CD4-positive, alpha-beta T cell treated with Interleukin-6 for 4 hours (primary cell): ENCODE measurements at regions not wholly inside any gene's neighbourhood (a gene's known extent, or its start where the extent isn't known, plus 50 kb on each side); places are given as distances from the start of the nearest gene placed in this dataset.

ENCODE experiments used
- DNase-seq: peaks from one replicate; pipeline ENCODE4 v3.0.0-alpha.2; 2020; ENCODE audit warnings: mixed read lengths

DNA sequence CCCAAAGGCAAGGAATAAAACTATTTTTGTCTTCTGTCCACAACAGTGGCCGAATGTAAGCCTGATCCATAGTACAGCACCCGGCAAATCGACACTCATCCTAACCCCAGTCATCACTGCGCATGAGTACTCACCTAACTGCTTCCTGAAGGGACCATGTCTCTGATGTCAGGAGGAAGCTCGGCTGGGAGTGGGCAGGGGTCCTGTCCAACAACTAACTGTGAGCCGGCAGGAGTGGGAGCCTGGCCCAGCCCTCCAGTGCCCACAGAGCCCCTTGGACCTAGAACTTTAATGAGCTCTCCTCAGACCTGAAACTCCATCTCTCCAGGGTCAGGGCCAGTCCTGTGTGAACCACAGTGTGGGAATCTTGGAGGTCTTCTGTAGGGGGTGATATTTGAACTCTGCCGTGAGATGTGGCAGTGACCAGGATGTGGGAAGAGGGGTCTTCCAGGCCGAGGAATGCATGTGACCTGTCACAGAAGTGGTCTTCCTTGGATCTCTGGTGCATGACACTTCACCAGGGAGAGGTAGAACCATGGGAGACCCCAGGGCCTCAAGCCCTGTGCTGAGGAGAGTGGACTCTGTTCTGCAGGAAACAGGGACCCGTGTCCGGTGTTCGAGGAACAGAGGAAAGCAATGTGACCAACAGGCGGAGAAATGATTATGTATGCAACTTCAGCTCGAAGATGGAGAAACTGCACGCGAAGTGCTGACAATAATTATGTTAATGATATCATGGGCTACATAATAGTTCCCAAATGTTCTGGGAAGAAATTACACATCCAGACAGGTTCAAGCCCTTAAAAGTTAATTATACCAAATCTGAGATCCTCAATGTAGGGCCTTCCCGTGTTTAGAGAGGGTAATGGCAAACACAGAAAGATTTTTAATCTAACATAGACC is 240.1 kb upstream of the HDAC4 start:
- DNase-seq, result no peak

DNA sequence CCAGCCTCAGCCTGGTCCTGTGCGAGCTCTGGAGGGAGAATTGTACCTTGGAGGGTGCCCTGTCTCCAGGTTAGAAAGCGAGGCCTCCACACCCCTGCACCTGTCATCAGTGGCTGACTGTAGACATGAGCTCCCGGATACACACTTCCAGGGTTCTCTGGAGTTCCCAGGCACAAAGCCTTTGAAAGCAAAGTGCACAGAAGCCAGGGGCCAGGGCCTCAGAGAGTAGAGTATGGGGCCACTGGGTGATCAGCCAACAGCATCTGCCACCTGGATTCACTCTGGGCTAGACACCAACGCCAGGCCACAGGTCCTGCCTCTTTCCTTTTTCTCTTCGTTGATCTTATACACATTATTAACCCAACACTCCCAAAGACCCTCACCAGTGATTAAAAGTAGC is 239.4 kb upstream of the HDAC4 start:
- no peak for DNase-seq

DNA sequence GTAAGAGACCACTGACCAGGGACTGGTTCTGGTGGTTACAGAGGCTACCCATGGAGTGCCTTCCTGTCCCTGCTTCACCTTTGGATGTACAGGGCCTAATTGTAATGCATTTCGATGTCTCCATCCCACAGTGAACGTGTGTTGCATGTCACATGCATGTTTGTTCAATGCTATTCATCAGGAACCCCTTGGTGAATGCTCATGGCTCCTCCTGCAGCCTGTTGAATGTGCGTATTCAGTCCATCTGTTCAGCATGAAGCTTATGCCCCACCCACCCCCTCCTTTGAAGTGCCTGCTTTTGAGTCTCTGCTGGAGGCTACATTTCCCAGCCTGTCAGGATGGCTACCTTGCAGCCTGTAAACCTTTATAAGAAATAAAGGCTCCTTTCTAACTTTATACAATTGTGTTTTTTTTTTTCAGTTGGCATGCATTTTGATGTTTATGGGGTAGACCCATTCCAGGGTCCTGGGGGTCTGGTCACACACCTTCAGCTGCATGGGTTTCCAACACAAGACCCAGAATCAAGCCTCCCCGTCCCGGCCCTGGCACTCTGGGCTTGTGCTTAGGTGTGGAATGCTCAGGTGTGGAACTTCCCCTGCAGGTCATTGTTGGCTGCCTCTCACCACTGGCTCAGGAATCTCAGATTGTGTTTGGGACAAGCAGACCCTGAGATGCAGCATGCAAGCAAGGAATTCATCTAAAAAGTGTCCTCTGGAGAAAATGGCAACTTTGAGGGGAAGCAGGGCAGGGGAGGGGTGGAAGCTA is 238.8 kb upstream of the HDAC4 start:
- no peak for DNase-seq

DNA sequence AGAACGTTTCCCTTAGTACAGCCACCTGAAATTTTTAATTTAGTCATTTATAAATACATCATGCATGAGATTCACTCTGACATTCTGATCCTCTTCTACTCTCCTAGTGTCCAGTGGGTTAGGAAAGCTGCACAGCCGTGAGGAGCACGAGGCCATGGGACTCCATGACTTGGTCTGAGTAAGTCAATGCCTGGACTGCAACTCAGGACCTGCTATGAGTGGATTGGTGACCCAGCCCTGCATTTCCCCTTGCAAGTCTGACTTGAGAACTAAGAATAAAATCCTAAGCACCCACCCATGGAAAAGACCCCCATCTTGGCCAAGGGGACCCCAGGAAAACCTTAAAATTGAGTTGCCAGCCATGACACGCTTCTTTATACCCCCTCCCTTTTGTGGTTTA is 237.6 kb upstream of the HDAC4 start:
- DNase-seq, result no peak

DNA sequence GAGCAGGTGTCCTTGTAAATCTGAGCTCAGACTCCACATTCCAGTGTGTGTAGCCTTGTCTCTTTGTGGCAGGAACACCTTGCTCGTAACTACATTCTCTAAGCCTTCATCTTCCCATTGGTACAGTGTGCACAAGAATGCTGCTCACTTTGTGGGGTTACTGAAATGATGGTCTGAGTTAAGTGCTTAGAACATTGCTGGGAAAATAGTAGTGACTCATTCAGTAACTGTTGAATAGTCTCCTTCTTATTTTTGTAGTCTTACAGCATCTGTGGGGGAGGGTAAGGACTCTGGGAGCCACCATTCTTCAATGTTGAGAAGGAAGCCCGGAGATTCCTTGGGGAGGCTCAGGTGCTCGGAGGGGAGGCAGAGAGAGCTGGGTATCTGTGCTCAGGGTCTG is 236.0 kb upstream of the HDAC4 start:
- no peak for DNase-seq

DNA sequence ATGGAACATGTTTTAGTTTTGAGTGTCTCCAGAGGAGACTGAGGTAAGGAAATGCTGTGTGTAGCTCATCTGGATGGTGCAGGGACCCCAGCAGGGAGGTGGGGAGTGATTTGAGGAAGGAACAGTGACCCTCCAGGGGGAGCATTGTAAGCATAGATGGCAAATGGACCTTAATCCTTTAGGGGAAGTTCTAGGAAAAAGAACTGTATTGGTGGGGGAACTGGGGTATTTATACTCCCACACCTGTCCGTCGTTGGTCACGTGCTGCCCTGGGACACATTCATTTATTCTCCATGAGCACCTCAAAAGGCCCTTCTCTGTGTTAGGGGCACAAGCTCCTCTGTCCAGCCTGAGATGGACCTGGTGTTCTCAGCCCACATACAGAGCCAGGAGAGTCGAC is 233.9 kb upstream of the HDAC4 start:
- DNase-seq, result no peak

DNA sequence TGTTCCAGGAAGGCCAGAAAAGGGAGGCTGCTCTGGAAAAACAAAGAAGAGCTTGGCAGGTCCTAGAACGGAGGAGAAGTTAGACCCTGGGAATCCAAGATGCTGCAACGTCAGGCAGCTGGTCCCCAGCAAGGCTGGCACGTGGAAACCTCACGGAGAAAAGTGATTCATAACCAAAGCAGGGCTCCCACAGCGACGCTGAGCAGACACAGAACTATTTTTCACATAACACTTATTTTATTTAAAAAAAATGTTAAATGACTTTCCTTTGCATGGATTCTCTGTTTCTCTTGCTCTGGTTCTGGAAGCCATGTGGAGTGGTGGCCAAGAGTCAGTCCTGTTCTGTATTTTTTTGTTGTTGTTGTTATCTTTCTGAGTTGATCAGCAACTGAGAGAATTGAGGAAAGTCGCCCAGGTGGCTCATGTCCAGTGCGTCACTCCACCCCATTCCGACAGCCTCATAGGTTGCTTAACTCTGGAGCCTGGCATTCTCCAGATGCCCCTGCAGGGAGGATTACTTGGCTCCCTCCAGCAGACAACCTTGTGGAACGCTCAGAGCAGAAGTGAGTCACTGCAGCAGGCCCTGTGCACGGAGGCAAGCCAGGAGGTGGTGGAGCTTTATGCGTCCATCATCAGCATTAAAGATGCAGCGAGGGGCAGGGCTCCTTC is 229.9 kb upstream of the HDAC4 start:
- no peak for DNase-seq

DNA sequence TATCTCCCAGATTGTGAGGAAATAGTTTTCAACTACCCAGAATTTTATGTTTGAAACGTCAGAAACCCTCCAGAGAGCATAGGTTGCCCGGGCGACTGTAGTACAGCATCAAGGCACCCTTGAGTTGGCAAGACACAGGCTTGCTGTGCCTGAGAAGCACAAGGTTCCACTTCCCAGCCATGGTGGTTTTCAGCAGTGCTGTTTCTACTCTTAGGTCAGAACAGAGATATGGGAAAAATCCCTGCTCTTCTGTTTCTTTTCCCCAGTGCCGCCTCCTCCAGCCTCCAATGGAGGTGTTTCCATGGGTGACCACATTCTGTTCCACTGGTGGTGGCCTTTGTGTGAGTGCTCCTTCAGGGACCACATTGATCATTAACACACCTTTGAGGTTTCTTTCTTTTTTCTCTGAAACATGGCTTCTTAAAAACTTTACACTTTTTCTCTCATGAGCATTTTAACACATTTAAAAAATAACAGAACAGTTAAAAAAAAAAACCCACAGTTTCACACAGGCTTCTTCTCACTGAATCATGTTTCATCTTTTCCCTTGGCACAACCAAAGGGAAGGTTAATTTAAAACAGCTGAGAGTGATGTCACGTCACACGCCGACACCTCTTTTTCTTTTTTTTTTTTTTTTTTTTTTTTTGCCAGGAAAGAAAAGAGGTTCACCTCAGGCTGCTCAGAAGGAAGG is 229.3 kb upstream of the HDAC4 start:
- DNase-seq, result no peak

DNA sequence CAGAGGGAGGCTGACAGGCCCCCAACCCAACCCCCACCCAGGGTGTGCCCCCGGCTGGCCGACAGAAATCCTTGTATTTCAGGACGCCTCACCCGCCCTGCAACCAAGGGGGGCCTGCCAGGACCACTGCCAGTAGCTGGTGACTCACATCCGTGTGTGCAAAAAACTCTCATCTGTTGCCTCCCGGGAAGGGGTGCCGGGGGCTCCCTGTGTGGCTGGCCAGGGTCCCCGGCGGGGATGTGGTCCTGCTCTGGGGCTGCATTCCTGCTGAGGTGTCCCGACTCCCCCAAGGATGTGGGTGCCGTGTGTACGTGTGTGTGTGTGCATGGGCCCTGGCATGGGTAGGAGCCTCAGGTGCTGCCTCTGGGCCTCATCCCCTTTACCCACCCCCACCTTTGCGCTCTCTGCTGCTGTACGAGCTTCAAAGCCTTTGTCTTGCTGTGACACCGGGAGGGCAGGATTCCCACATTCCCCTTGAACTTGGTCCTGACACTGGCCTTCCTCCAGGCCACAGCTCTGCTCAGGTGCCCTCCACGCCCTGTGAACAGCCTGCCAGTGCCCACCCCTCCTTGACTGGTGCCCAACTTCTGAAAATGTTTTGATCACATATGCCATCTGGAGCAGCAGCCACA is 226.3 kb upstream of the HDAC4 start:
- no peak for DNase-seq

DNA sequence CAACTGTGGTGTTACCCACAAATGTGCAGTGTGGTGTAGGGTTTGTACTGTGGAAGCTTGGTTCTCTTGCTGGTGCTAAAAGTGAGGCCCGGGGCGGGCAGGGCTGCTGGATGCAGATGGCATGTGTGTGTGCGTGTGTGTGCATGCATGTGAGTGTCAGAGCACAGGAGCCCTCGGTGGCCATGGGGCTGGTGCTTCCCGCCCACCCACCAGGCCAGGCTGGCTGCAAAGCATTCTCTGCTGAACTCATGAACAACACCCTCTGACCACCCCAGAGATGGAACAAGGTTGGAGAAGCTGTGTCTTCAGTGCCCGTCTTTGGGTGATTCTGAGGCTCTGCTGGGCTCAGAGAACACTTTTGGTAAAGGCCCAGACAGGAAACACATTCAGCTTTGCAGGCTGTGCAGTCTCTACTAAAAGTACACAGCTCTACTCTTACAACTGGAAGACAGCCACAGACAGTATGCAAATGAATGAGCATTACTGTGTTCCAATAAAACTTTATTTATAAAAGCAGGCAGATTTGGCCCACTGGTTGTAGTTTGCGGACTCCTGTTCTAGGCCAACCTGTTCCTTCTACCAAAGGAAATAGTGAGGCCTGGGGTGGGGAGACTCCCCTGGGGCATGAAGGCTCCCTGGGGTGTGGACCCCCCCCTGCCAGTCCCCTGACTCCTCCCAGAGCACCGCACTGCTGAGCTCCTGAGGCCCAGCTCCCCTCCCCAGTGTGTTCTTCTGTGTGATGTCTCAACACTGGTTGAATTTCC is 225.3 kb upstream of the HDAC4 start:
- peak; percentile 16 for DNase-seq

DNA sequence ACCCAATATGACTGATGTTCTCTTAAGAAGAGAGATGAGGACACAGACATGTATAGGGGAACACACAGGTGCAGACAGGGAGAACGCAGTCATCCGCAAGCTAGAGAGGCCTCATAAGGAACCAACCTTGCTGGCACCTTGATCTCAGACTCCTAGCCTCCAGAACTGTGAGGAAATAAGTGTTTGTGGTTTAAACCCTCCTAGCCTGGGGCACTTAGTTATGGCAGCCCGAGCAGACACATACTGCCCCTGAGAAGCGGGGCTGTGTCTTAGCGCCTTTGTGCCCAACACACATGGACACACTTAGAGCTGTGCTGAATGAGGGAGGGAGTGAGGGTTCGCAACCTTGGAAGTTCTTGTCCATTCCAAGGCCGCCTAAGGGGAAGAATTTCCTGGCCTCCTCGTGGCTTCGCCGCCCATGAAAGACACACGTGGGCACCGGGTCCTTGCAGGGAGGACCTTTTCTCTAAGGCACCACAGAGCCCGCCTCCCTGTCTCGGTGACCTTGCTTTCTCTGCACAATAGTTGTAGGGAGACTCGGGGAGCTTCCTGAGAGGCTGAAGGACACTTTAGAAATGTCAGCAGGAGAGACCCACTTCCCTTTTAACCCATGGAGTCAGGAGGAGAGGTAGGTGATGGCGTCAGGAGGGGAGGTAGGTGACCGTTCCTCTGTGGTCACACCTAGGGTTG is 224.5 kb upstream of the HDAC4 start:
- no peak for DNase-seq

DNA sequence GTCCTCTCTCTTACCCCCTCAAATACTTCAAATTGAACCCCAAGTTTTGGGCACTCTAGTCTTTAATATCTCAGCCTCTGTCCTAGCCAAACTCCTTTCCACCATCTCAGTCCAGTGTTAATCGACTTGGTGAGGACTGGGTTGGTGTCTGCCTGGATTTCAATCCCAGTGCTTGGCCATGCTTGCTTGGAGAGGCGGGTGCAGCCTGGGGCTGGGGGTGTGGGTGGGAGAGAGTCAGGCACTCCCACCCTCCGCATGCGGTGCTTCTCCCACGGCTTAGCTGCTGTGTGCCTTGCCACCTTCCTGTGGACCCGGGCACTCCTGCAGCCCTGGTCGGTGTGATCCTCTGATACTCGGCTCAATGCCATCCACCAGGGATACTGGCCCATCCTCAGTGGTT is 220.8 kb upstream of the HDAC4 start:
- DNase-seq, result no peak

DNA sequence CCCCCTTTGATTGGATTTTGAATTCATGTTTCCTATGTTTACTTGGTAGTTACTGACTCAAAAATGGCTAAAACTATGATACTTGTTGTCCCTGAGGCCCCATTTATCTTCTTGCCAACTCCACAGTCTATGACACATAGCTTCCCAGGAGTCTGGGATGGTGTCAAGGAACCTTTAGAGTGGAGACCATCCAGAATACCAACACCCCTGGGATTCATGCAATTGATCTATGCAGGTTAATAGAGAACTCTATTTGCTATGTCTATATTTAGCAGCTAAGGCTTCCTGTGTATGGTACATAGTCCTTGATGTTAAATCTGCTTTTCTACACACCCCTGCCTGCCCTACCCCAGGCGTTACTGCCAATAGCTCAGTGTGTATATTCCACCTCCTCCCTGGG is 218.5 kb upstream of the HDAC4 start:
- DNase-seq, result no peak

DNA sequence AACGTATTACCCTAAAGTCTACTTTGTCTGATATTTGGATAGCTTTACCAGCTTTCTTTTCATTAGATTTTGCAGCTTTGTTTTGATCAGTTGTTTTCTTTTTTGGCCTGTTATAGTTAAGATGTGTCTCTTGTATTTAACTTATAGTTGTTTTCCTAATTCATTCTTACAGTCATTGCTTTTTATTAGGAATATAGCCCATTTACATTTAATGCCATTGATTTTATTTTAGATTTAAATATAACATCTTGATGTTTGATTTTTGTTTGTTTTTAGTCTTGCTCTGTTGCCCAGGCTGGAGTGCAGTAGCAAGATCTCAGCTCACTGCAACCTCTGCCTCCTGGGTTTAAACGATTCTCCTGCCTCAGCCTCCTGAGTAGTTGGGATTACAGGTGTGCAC is 215.9 kb upstream of the HDAC4 start:
- DNase-seq, result no peak

DNA sequence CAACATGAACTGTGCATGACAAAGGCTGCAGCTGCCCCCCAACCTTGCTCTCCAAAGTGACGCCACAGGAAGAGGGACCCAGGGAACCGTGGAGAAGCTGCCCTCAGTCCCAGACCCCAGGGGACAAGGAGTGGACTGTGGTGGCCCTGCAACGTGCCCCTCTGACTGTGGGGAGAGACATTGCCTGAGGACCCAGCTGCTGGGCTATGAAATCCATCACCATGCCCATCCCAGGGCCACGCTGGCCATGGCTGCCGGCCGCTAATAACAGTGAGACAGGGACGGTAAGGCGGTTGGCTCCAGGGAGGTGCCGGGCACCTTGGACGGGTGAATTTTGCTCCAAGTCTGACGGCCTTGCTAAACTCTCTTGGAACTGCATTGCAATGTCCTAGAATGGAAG is 211.3 kb upstream of the HDAC4 start:
- no peak for DNase-seq

DNA sequence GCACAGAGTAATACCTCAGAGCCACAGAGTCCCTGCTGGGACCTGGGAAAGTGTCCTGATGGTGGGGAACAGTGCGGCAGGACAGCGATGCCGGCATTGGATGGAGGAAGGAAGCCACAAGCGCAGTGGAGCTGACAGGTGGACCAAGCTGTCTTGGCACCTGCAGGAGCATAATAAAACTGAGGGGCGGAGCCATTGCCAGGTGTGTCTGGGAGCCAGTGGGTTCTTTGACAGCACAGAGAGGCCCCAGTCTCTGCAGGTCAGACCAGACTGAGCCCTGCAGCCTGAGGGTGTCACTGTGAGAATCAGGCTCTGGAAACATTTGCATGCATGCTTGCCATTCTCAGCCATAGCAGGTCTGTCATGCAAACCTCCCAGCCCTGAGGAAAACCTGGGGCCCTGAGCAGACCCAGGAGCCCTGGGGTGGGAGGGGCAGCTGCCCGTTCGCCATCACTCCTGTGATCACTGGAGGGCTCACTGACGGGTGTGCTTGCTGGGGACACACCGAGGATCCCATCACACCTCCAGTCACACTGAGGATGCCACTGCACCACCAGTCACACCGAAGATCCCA is 210.5 kb upstream of the HDAC4 start:
- DNase-seq, result no peak

DNA sequence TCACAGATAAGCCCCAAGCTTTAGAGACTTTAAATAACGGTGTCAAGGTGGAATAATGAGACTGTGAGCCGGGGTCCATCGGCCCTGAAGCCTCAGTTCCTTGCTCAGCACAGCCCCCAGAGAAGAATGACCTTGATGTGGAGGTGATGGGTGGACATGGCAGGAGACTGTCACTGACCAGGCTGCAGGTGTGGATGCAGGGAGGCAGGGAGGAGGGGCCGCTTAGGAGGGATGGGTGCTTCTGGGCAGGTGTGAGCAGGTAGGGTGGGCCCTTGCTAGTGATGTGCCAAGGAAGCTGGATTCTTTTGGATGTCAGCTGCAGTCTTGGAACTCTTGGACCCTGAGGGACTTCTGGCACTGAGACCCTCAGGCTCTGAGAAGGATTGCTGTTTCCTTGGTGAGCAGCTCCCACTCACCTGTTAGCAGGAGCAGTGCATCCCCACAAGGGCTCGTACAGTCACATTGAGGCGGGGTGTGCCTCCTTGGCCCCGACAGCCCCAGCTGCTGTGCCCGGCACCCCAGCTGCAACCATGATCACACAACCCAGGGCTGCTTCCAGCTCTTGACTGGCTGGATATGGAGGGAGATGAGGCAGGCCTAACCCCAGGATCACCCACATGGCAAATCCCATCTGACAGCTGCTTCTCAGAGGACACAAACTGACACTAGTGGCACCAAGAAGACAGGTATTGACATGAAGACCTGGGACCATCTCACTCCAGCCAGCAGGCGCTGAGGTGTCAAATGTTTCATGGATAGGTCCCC is 209.8 kb upstream of the HDAC4 start:
- DNase-seq, result no peak

DNA sequence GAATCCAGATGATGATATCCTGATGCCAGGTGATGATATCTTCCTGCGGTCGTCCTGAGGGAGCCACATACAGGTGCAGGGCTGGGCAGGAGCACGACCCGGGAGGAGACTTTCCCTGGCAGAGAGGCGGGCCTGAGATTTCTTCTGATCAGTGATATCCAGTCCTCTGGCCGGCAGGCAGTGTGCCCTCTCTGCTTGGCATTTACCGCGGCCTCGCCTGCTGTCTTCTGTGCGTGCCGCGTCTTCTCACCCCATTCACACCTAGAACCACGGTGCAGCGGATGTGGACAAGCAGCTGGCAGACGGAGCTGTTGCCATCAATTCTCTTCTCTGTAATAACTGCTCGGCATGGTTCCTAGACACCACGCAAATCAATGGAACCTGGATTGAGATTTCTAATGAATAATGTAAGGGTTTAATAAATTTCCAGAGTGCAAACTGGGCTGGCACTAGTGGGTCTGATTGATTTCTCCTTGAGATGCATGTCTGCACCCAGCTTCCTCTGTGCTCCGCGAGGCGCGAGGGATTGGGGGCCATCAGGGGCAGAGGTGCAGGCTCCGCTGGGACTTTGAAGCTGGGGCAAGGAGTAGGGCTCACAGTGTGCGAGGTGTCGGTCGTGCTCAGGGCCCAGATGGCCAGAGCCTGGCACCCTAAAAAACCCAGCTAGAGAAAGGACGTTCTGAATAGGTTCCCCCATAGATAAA is 208.9 kb upstream of the HDAC4 start:
- DNase-seq, result no peak

DNA sequence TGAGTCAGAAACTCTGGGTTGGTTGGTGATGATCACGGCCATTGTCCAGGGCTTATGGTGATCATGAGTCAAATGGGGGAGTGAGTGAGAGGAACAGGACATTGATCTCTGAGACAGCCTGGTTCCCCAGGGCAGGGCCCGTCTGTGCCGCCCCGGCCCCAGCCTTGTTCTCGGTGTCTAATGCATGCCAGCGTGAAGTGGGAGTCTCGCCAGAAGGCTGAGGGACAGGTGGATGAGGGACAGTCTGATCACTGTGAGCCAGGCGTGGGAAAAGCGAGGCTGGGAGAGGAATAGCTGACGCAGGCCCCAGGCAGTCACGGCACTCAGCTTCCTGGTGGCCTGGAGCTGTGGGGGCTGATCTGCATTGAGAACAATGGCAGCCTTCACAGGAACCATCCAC is 208.3 kb upstream of the HDAC4 start:
- DNase-seq, result no peak
